ENCODE measurements at regions not wholly inside any gene's neighbourhood (a gene's known extent, or its start where the extent isn't known, plus 50 kb on each side); places are given as distances from the start of the nearest gene placed in this dataset.

DNA sequence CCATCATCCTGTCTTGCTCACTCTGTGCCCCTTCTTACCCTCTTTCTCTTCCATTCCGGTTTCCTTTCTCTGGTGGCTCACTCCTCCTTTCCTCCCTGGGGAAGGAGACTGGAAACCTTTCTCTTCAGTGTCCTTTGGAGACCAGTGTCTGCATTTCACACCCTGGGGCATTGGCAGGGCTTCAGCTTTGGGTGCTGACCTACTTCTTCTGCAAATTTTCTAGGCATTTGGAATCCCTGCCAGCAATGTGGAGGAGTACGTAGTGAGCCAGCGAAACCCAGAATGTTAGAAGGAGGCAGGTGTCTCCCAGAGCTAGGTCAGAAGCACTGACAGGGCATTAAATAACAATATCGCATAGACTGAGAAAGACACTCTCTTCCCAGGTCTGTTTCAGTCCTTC lies 122.2 kb downstream of the SLC28A3 start (continued):
- TF ChIP-seq ZNF462 (CRISPR knock-in tag; IDR thresholded peaks at IDR 0.05): no peak
- TF ChIP-seq, protein P1, sequence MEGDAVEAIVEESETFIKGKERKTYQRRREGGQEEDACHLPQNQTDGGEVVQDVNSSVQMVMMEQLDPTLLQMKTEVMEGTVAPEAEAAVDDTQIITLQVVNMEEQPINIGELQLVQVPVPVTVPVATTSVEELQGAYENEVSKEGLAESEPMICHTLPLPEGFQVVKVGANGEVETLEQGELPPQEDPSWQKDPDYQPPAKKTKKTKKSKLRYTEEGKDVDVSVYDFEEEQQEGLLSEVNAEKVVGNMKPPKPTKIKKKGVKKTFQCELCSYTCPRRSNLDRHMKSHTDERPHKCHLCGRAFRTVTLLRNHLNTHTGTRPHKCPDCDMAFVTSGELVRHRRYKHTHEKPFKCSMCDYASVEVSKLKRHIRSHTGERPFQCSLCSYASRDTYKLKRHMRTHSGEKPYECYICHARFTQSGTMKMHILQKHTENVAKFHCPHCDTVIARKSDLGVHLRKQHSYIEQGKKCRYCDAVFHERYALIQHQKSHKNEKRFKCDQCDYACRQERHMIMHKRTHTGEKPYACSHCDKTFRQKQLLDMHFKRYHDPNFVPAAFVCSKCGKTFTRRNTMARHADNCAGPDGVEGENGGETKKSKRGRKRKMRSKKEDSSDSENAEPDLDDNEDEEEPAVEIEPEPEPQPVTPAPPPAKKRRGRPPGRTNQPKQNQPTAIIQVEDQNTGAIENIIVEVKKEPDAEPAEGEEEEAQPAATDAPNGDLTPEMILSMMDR (conservative IDR thresholded peaks at IDR 0.05; ENCODE audit: low read depth in 2 of 2): no peak

DNA sequence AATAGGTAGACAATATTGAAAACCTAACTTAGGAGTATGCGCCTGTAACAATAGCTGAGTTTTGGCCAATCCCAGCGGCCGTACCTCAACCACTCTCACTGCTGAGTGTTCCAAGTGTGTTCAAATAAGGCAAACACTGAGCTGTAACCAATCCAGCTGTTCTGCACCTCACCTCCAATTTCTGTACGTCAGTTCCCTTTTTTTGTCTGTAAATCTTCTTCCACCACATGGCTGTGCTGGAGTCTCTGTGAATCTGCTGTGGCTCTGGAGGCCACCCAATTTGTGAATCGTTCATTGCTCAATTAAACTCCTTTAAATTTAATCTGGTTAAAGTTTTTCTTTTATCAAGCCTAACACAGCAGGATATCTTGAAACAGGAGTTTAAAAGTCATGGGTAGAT lies 116.3 kb downstream of the SLC28A3 start:
- peaks cover 2% of the 10 kb centered on the region for H3K27me3 Mint-ChIP-seq (ENCODE audit: insufficient read depth, low read depth, poor library complexity)
- peaks cover 15% of the 10 kb centered on the region for H3K9me3 Mint-ChIP-seq
- TF ChIP-seq EZH2phosphoT487 (IDR thresholded peaks at IDR 0.05; ENCODE audit: unreplicated experiment) (no peak), STAT1 (IDR thresholded peaks at IDR 0.05; ENCODE audit: unreplicated experiment) (no peak), EZH2 (IDR thresholded peaks at IDR 0.05; ENCODE audit: low read depth, unreplicated experiment) (no peak), CREB1 (CRISPR knock-in tag; IDR thresholded peaks at IDR 0.05; ENCODE audit: low read depth) (no peak), ZNF331 (CRISPR knock-in tag; IDR thresholded peaks at IDR 0.05; ENCODE audit: low read depth) (no peak), NANOG (IDR thresholded peaks at IDR 0.05; ENCODE audit: borderline replicate concordance) (no peak), ZNF114 (CRISPR knock-in tag; IDR thresholded peaks at IDR 0.05) (no peak), ZNF462 (CRISPR knock-in tag; IDR thresholded peaks at IDR 0.05) (no peak)

More for the DNA sequence above, 116.3 kb downstream of the SLC28A3 start:
- no peak overlapping the region for H3K4me3 ChIP-seq
- no peaks in the 10 kb centered on the region; the same call in 1 of the 2 replicates for H3K36me3 ChIP-seq (ENCODE audit: insufficient read depth)
- ATAC-seq: no peak
- no peak overlapping the region for H2AFZ ChIP-seq
- no peak for DNase-seq (ENCODE audit: low spot score)
- H3K79me2 ChIP-seq (replicated peaks; ENCODE audit: insufficient read depth): no peaks in the 10 kb centered on the region
- Mint-ChIP-seq H3K4me1 (peaks cover 13% of the 10 kb centered on the region), H3K27ac (no peak overlapping the region), H3K36me3 (ENCODE audit: low read depth) (peaks cover 3% of the 10 kb centered on the region; the same call in 1 of the 3 replicates), H3K4me3 (no peak overlapping the region)
- no peak overlapping the region for H3K27ac ChIP-seq (ENCODE audit: low read depth)
- H3K4me2 ChIP-seq: no peak overlapping the region
- peaks cover 7% of the 10 kb centered on the region; the same call in 1 of the 2 replicates for H3K4me1 ChIP-seq (ENCODE audit: insufficient read depth)
- H3K27me3 ChIP-seq (ENCODE audit: insufficient read depth): no peaks in the 10 kb centered on the region
- H3K9me2 ChIP-seq (ENCODE audit: insufficient read depth): no peaks in the 10 kb centered on the region
- no peaks in the 10 kb centered on the region for H4K20me1 ChIP-seq (replicated peaks; ENCODE audit: insufficient read depth)
- no peaks in the 10 kb centered on the region for H3F3A ChIP-seq (replicated peaks; ENCODE audit: low read depth)

Data from GM23338 (cell line).